HepG2 (cell line): ENCODE measurements at regions not wholly inside any gene's neighbourhood (a gene's known extent, or its start where the extent isn't known, plus 50 kb on each side); places are given as distances from the start of the nearest gene placed in this dataset.

Source experiments
- ATAC-seq: fragments of 200-7000 bp; cut with Tn5 transposase; 3 replicates; pipeline ENCODE4 v1.9.1; 2020; ENCODE audit warnings: mild to moderate bottlenecking, moderate library complexity
- BruUV-seq: library from RNA; stranded (reverse); fragments of 400-500 nt; replicated peaks from 2 replicates; lab custom pipeline; 2021; lab: Mats Ljungman, UMichigan
- CTCF ChIA-PET: fragments of 300-600 bp; formaldehyde crosslinking; extraction: SDS; loops from one replicate; lab custom pipeline; 2021; ENCODE audit warnings: low total read pairs, inconsistent platforms, low intra/inter-chr PET ratio; lab: Yijun Ruan, JAX
- POLR2A ChIA-PET: fragments of 350-600 bp; sonication (Branson Sonifier 250); formaldehyde crosslinking; loops from one replicate; lab custom pipeline; 2020; ENCODE audit warnings: antibody characterized with exemption, inconsistent platforms; lab: Yijun Ruan, JAX
- DNase-seq: peaks from one replicate; pipeline ENCODE4 v3.0.0-alpha.2; 2015; ENCODE audit warnings: low spot score
- FAIRE-seq: peaks from 3 replicates; lab custom pipeline; 2011; peaks lifted over from hg19 to GRCh38; lab: Jason Lieb, UNC
- H2AFZ ChIP-seq: one replicate; pipeline ENCODE4 v1.6.1; 2011; ENCODE audit warnings: low read length, inconsistent platforms
- H3K27ac ChIP-seq: fragments of 300-600 bp; 3 replicates; pipeline ENCODE4 v1.8.0; 2011; ENCODE audit warnings: mixed run types, mild to moderate bottlenecking, mixed read lengths, low read length, inconsistent platforms; ENCODE audit not compliant: insufficient read depth; ENCODE audit errors: extremely low read length
- H3K27me3 ChIP-seq, 2 experiments: fragments of 200-600 bp in 1 of 2; 2 replicates in 1 of 2; 3 replicates in 1 of 2; pipeline versions ENCODE4 v1.6.0 to v1.8.0; 2011; ENCODE audit warnings: low read length in 2 of 2, mild to moderate bottlenecking in 2 of 2, moderate library complexity in 2 of 2, inconsistent platforms in 1 of 2; ENCODE audit not compliant: insufficient read depth in 2 of 2, control insufficient read depth in 1 of 2
- H3K36me3 ChIP-seq, 2 experiments: fragments of 200-600 bp in 1 of 2; replicated peaks in 1 of 2; 2 replicates in 1 of 2; 3 replicates in 1 of 2; pipeline versions ENCODE4 v1.5.1 to v1.8.0; 2011; ENCODE audit warnings: low read length in 2 of 2, inconsistent platforms in 1 of 2; ENCODE audit not compliant: insufficient read depth in 2 of 2, control insufficient read depth in 1 of 2
- H3K4me1 ChIP-seq: 2 replicates; pipeline ENCODE4 v1.5.1; 2012; ENCODE audit warnings: low read length, inconsistent platforms; ENCODE audit not compliant: insufficient read depth
- H3K4me2 ChIP-seq: 2 replicates; pipeline ENCODE4 v1.6.0; 2011; ENCODE audit warnings: low read depth, low read length, inconsistent platforms
- H3K4me3 ChIP-seq, 3 experiments: fragments of 200-600 bp in 1 of 3; sonication (generic), shearing (Covaris generic) in 1 of 3; replicated peaks in 1 of 3; 2 replicates each; pipeline ENCODE4 v1.5.1; 2011 to 2016; ENCODE audit warnings: low read length in 3 of 3, inconsistent platforms in 2 of 3, low read depth in 2 of 3, mild to moderate bottlenecking in 2 of 3, control low read depth in 1 of 3, mixed read lengths in 1 of 3; ENCODE audit not compliant: insufficient read depth in 1 of 3
- H3K79me2 ChIP-seq: one replicate; pipeline ENCODE4 v1.6.1; 2011; ENCODE audit warnings: low read length, inconsistent platforms; ENCODE audit not compliant: insufficient read depth
- H3K9ac ChIP-seq: 2 replicates; pipeline ENCODE4 v1.6.0; 2011; ENCODE audit warnings: mild to moderate bottlenecking, low read depth, low read length, inconsistent platforms; ENCODE audit not compliant: insufficient read depth
- H3K9me3 ChIP-seq: 2 replicates; pipeline ENCODE4 v1.5.1; 2012; ENCODE audit warnings: mild to moderate bottlenecking, low read length
- H4K20me1 ChIP-seq: 2 replicates; pipeline ENCODE4 v1.6.0; 2011; ENCODE audit warnings: inconsistent platforms, mild to moderate bottlenecking, low read length, moderate library complexity; ENCODE audit not compliant: insufficient read depth
- BCLAF1 ChIP-seq: fragments of 450-650 bp; IDR thresholded peaks from 2 replicates; pipeline ENCODE4 v1.6.1; 2017; ENCODE audit warnings: mild to moderate bottlenecking
- CHD4 ChIP-seq: fragments of 200-600 bp; sonication (generic); IDR thresholded peaks from 2 replicates; pipeline ENCODE4 v1.7.0; 2017; ENCODE audit warnings: mild to moderate bottlenecking, low read length, borderline replicate concordance
- CREB1 ChIP-seq, 2 experiments: fragments of 450-650 bp in 1 of 2; IDR thresholded peaks; 2 replicates each; pipeline ENCODE4 v1.6.1; 2016 to 2017; ENCODE audit warnings: control low read depth in 1 of 2, mild to moderate bottlenecking in 1 of 2, missing compliant biosample characterization in 1 of 2, missing genetic modification characterization in 1 of 2
- ELF3 ChIP-seq: IDR thresholded peaks from 2 replicates; pipeline ENCODE4 v1.6.1; 2016; ENCODE audit warnings: missing genetic modification reagents, missing compliant biosample characterization
- HMG20B ChIP-seq: conservative IDR thresholded peaks from 2 replicates; pipeline ENCODE4 v1.6.1; 2016; ENCODE audit warnings: missing genetic modification reagents, missing compliant biosample characterization
- HMGA1 ChIP-seq: sonication (generic); formaldehyde crosslinking; conservative IDR thresholded peaks from 2 replicates; pipeline ENCODE4 v1.4.0; 2020; ENCODE audit warnings: missing genetic modification reagents
- HNRNPK ChIP-seq: fragments of 200-400 bp; formaldehyde crosslinking; IDR thresholded peaks from 2 replicates; pipeline ENCODE4 v1.6.1; 2018; ENCODE audit warnings: low read length, low read depth, moderate library complexity, mild to moderate bottlenecking; ENCODE audit not compliant: poor library complexity, severe bottlenecking
- KMT2A ChIP-seq: sonication (generic); formaldehyde crosslinking; IDR thresholded peaks from 2 replicates; pipeline ENCODE4 v1.4.0; 2020; ENCODE audit warnings: missing genetic modification reagents
- SCMH1 ChIP-seq: sonication (generic); formaldehyde crosslinking; IDR thresholded peaks from 2 replicates; pipeline ENCODE4 v1.9.0; 2021; ENCODE audit warnings: missing genetic modification reagents, mild to moderate bottlenecking, borderline replicate concordance
- TCF12 ChIP-seq, 2 experiments: fragments of 450-650 bp in 1 of 2; sonication (generic) in 1 of 2; formaldehyde crosslinking in 1 of 2; IDR thresholded peaks; 2 replicates each; pipeline versions ENCODE4 v1.6.1 to v1.8.0; 2017 to 2022; ENCODE audit warnings: antibody characterized with exemption in 1 of 2, mild to moderate bottlenecking in 1 of 2, missing genetic modification reagents in 1 of 2, moderate library complexity in 1 of 2
- ZNF280B ChIP-seq: sonication (generic); formaldehyde crosslinking; IDR thresholded peaks from 2 replicates; pipeline ENCODE4 v1.5.0; 2020; ENCODE audit warnings: missing genetic modification reagents, mild to moderate bottlenecking, borderline replicate concordance
- WGBS: methylation state at CpG from one replicate; pipeline ENCODE4 v1.1.6; 2017; ENCODE audit warnings: low lambda C conversion rate; 5-methylcytosine and 5-hydroxymethylcytosine counted together
- in situ Hi-C: cut with HindIII; loops from 2 replicates; pipeline ENCODE4 v1.10.0; 2017; ENCODE audit warnings: low pct_unique_long_range_greater_than_20kb; ENCODE audit not compliant: extremely low pct_ligation_motif_present
- intact Hi-C: fragments of 100-400 bp; cut with micrococcal nuclease; formaldehyde crosslinking; loops from one replicate; pipeline ENCODE4 v1.10.0; 2022; ENCODE audit not compliant: unreplicated experiment
- TF ChIP-seq, protein P1 (sequence below): IDR thresholded peaks from 2 replicates; pipeline ENCODE4 v1.6.1; 2016; ENCODE audit warnings: missing genetic modification reagents, missing compliant biosample characterization
- TF ChIP-seq, protein P2 (sequence below): sonication (generic); formaldehyde crosslinking; IDR thresholded peaks from 2 replicates; pipeline ENCODE4 v1.4.0; 2020; ENCODE audit warnings: missing genetic modification reagents, borderline replicate concordance
- TF ChIP-seq, protein P3 (sequence below): sonication (generic); formaldehyde crosslinking; IDR thresholded peaks from 2 replicates; pipeline ENCODE4; 2020; ENCODE audit warnings: missing genetic modification reagents, mild to moderate bottlenecking, borderline replicate concordance

DNA sequence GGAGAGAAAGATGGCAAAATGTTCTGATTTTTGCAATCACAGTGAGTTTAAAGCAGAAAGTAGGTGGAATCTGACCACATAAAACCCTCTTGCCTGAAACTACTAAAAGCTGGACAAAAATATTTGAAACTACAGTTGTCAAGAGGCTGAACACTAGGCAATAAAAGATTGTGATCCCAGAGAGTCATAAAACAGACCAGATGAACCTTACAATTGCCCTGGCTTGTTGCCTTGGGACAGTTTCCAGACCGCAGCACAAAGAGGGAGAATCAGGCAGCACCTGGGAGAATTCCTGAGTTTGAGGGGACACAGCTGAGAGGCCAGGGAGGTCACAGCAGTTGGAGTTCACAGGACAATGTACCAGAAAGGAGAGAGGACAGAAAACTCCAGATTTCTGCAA is 107.3 kb upstream of the NANOS1 start:
- ATAC-seq (no peak), DNase-seq (no peak), FAIRE-seq (no peak)
- no peaks in the 10 kb centered on the region for H3K4me1 ChIP-seq
- H3K27me3 ChIP-seq, result peaks cover 0 to 15% of the 10 kb centered on the region in 2 experiments; a peak in 4 of 5 replicates
- no TSS peak for BruUV-seq
- 0% methylated on average over 1 of the region's 1 CpG for WGBS
- no peaks in the 10 kb centered on the region for H4K20me1 ChIP-seq
- CTCF ChIA-PET, result no interaction called here
- no peak overlapping the region for H3K27ac ChIP-seq
- POLR2A ChIA-PET, result no interaction called here
- no peaks in the 10 kb centered on the region for H3K9me3 ChIP-seq
- in situ Hi-C loops, result no loop called here
- no peak overlapping the region for H3K4me3 ChIP-seq
- intact Hi-C loops, result no loop called here
- H3K79me2 ChIP-seq, result no peaks in the 10 kb centered on the region
- H3K4me2 ChIP-seq, result no peak overlapping the region
- H3K9ac ChIP-seq, result no peak overlapping the region
- no peaks in the 10 kb centered on the region for H3K36me3 ChIP-seq
- no peak overlapping the region for H2AFZ ChIP-seq
- TF ChIP-seq CHD4 (no peak), HMGA1 (CRISPR knock-in tag) (no peak), SCMH1 (CRISPR knock-in tag) (no peak), KMT2A (CRISPR knock-in tag) (no peak), ZNF280B (CRISPR knock-in tag) (no peak), CREB1 (IDR thresholded peaks at IDR 0.05) (no peak), CREB1 (CRISPR knock-in tag; IDR thresholded peaks at IDR 0.05) (no peak), BCLAF1 (no peak), TCF12 (IDR thresholded peaks at IDR 0.05) (no peak), TCF12 (CRISPR knock-in tag; IDR thresholded peaks at IDR 0.05) (no peak), HMG20B (no peak), HNRNPK (no peak), ELF3 (no peak)
- TF ChIP-seq, protein P1, sequence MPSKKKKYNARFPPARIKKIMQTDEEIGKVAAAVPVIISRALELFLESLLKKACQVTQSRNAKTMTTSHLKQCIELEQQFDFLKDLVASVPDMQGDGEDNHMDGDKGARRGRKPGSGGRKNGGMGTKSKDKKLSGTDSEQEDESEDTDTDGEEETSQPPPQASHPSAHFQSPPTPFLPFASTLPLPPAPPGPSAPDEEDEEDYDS (CRISPR knock-in tag), result no peak
- TF ChIP-seq, protein P2, sequence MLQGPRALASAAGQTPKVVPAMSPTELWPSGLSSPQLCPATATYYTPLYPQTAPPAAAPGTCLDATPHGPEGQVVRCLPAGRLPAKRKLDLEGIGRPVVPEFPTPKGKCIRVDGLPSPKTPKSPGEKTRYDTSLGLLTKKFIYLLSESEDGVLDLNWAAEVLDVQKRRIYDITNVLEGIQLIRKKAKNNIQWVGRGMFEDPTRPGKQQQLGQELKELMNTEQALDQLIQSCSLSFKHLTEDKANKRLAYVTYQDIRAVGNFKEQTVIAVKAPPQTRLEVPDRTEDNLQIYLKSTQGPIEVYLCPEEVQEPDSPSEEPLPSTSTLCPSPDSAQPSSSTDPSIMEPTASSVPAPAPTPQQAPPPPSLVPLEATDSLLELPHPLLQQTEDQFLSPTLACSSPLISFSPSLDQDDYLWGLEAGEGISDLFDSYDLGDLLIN, result no peak
- TF ChIP-seq, protein P3, sequence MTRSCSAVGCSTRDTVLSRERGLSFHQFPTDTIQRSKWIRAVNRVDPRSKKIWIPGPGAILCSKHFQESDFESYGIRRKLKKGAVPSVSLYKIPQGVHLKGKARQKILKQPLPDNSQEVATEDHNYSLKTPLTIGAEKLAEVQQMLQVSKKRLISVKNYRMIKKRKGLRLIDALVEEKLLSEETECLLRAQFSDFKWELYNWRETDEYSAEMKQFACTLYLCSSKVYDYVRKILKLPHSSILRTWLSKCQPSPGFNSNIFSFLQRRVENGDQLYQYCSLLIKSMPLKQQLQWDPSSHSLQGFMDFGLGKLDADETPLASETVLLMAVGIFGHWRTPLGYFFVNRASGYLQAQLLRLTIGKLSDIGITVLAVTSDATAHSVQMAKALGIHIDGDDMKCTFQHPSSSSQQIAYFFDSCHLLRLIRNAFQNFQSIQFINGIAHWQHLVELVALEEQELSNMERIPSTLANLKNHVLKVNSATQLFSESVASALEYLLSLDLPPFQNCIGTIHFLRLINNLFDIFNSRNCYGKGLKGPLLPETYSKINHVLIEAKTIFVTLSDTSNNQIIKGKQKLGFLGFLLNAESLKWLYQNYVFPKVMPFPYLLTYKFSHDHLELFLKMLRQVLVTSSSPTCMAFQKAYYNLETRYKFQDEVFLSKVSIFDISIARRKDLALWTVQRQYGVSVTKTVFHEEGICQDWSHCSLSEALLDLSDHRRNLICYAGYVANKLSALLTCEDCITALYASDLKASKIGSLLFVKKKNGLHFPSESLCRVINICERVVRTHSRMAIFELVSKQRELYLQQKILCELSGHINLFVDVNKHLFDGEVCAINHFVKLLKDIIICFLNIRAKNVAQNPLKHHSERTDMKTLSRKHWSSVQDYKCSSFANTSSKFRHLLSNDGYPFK, result no peak
